OCI-LY3 (cell line): ENCODE measurements at regions not wholly inside any gene's neighbourhood (a gene's known extent, or its start where the extent isn't known, plus 50 kb on each side); places are given as distances from the start of the nearest gene placed in this dataset.

Experiments
- H2AFZ ChIP-seq: fragments of 200-600, 300-600 bp; shearing (Covaris generic); 2 replicates; pipeline ENCODE4 v1.6.0; 2014; ENCODE audit warnings: antibody characterized with exemption, low read depth, low read length
- H3K27ac ChIP-seq: fragments of 200-600, 300-600 bp; sonication (generic); 2 replicates; pipeline ENCODE4 v1.5.1; 2014; ENCODE audit warnings: mild to moderate bottlenecking, low read length, moderate library complexity, mixed read lengths
- H3K27me3 ChIP-seq: fragments of 200-600, 300-600 bp; sonication (generic); 2 replicates; pipeline ENCODE4 v1.6.1; 2014; ENCODE audit warnings: low read depth, low read length, mixed read lengths
- H3K36me3 ChIP-seq: fragments of 200-600, 300-600 bp; sonication (generic); replicated peaks from 2 replicates; pipeline ENCODE3; 2014; ENCODE audit warnings: low read depth, low read length, mixed read lengths
- H3K4me1 ChIP-seq: fragments of 300-600, 200-600 bp; sonication (generic); 2 replicates; pipeline ENCODE4 v1.6.1; 2014; ENCODE audit warnings: low read length, mixed read lengths
- H3K4me2 ChIP-seq: fragments of 200-600, 300-600 bp; sonication (generic); 2 replicates; pipeline ENCODE4 v1.6.1; 2014; ENCODE audit warnings: low read length, mixed read lengths
- H3K4me3 ChIP-seq: fragments of 300-600, 200-600 bp; sonication (generic); 2 replicates; pipeline ENCODE4 v1.5.1; 2014; ENCODE audit warnings: antibody characterized with exemption, mild to moderate bottlenecking, low read length, moderate library complexity
- H3K79me2 ChIP-seq: fragments of 300-600, 200-600 bp; shearing (Covaris generic); 2 replicates; pipeline ENCODE4 v1.6.1; 2014; ENCODE audit warnings: mild to moderate bottlenecking, low read length, mixed read lengths
- H3K9ac ChIP-seq: fragments of 300-600, 200-600 bp; shearing (Covaris generic); 2 replicates; pipeline ENCODE4 v1.6.0; 2014; ENCODE audit warnings: mild to moderate bottlenecking, low read length, moderate library complexity
- H3K9me3 ChIP-seq: fragments of 200-600, 300-600 bp; shearing (Covaris generic); 2 replicates; pipeline ENCODE4 v1.6.1; 2014; ENCODE audit warnings: low read length, mixed read lengths; ENCODE audit not compliant: insufficient read depth
- H4K20me1 ChIP-seq: fragments of 200-600, 300-600 bp; sonication (generic); 2 replicates; pipeline ENCODE4 v1.6.1; 2016; ENCODE audit warnings: low read length, mixed read lengths; ENCODE audit not compliant: insufficient read depth
- CTCF ChIP-seq: fragments of 200-600, 300-600 bp; sonication (generic); IDR thresholded peaks from 2 replicates; pipeline ENCODE4 v1.5.1; 2014; ENCODE audit warnings: antibody characterized with exemption, low read length, low read depth
- EZH2phosphoT487 ChIP-seq: fragments of 200-600 bp; shearing (Covaris generic); IDR thresholded peaks from 2 replicates; pipeline ENCODE4 v1.6.1; 2018; ENCODE audit warnings: antibody characterized with exemption, mixed run types, low read depth

- Histone ChIP-seq H3K4me3 (no peak overlapping the region), H3K79me2 (no peaks in the 10 kb centered on the region), H3K9ac (no peak overlapping the region), H3K36me3 (no peaks in the 10 kb centered on the region), H3K9me3 (no peaks in the 10 kb centered on the region), H3K27me3 (no peaks in the 10 kb centered on the region), H3K4me1 (no peaks in the 10 kb centered on the region), H3K4me2 (no peak overlapping the region), H4K20me1 (no peaks in the 10 kb centered on the region), H3K27ac (no peak overlapping the region), H2AFZ (no peak overlapping the region)
- TF ChIP-seq EZH2phosphoT487, result no peak
- no peak for TF ChIP-seq CTCF
Observed at GRCh38 chr3:30227571-30228301, 378.7 kb upstream of the TGFBR2 start.

- Histone ChIP-seq H3K4me2 (no peak overlapping the region), H3K36me3 (no peaks in the 10 kb centered on the region), H4K20me1 (no peaks in the 10 kb centered on the region), H3K9me3 (no peaks in the 10 kb centered on the region), H3K9ac (no peak overlapping the region), H3K27ac (no peak overlapping the region), H2AFZ (no peak overlapping the region), H3K27me3 (no peaks in the 10 kb centered on the region), H3K4me1 (no peaks in the 10 kb centered on the region), H3K79me2 (no peaks in the 10 kb centered on the region), H3K4me3 (no peak overlapping the region)
- TF ChIP-seq CTCF (no peak), EZH2phosphoT487 (no peak)
Observed at GRCh38 chr3:30228302-30228631, 378.1 kb upstream of the TGFBR2 start.

- H3K27me3 ChIP-seq, result no peaks in the 10 kb centered on the region
- H3K4me2 ChIP-seq, result no peak overlapping the region
- no peaks in the 10 kb centered on the region for H3K9me3 ChIP-seq
- no peak overlapping the region for H3K9ac ChIP-seq
- H2AFZ ChIP-seq, result no peak overlapping the region
- TF ChIP-seq CTCF (no peak), EZH2phosphoT487 (no peak)
- H3K79me2 ChIP-seq, result no peaks in the 10 kb centered on the region
- no peaks in the 10 kb centered on the region for H3K36me3 ChIP-seq
- no peak overlapping the region for H3K4me3 ChIP-seq
- no peaks in the 10 kb centered on the region for H3K4me1 ChIP-seq
- H4K20me1 ChIP-seq, result no peaks in the 10 kb centered on the region
- no peak overlapping the region for H3K27ac ChIP-seq
Observed at GRCh38 chr3:30231277-30232141, 374.9 kb upstream of the TGFBR2 start.

- no peak overlapping the region for H3K27ac ChIP-seq
- H3K4me2 ChIP-seq, result no peak overlapping the region
- H2AFZ ChIP-seq, result no peak overlapping the region
Observed at GRCh38 chr3:30232142-30232541, 374.3 kb upstream of the TGFBR2 start.

More at GRCh38 chr3:30232142-30232541, 374.3 kb upstream of the TGFBR2 start:
- no peak overlapping the region for H3K9ac ChIP-seq
- H3K79me2 ChIP-seq, result no peaks in the 10 kb centered on the region
- no peaks in the 10 kb centered on the region for H3K9me3 ChIP-seq
- no peak for TF ChIP-seq CTCF
- no peak for TF ChIP-seq EZH2phosphoT487
- H4K20me1 ChIP-seq, result no peaks in the 10 kb centered on the region
- H3K4me1 ChIP-seq, result no peaks in the 10 kb centered on the region
- no peaks in the 10 kb centered on the region for H3K27me3 ChIP-seq
- no peaks in the 10 kb centered on the region for H3K36me3 ChIP-seq
- H3K4me3 ChIP-seq, result no peak overlapping the region
